HepG2 (cell line): ENCODE measurements at regions not wholly inside any gene's neighbourhood (a gene's known extent, or its start where the extent isn't known, plus 50 kb on each side); places are given as distances from the start of the nearest gene placed in this dataset.

Source experiments
- ATAC-seq: fragments of 200-7000 bp; cut with Tn5 transposase; 3 replicates; pipeline ENCODE4 v1.9.1; 2020; ENCODE audit warnings: mild to moderate bottlenecking, moderate library complexity
- BruUV-seq: library from RNA; stranded (reverse); fragments of 400-500 nt; replicated peaks from 2 replicates; lab custom pipeline; 2021; lab: Mats Ljungman, UMichigan
- CTCF ChIA-PET: fragments of 300-600 bp; formaldehyde crosslinking; extraction: SDS; loops from one replicate; lab custom pipeline; 2021; ENCODE audit warnings: low total read pairs, inconsistent platforms, low intra/inter-chr PET ratio; lab: Yijun Ruan, JAX
- POLR2A ChIA-PET: fragments of 350-600 bp; sonication (Branson Sonifier 250); formaldehyde crosslinking; loops from one replicate; lab custom pipeline; 2020; ENCODE audit warnings: antibody characterized with exemption, inconsistent platforms; lab: Yijun Ruan, JAX
- DNase-seq: peaks from one replicate; pipeline ENCODE4 v3.0.0-alpha.2; 2015; ENCODE audit warnings: low spot score
- FAIRE-seq: peaks from 3 replicates; lab custom pipeline; 2011; peaks lifted over from hg19 to GRCh38; lab: Jason Lieb, UNC
- H2AFZ ChIP-seq: one replicate; pipeline ENCODE4 v1.6.1; 2011; ENCODE audit warnings: low read length, inconsistent platforms
- H3K27ac ChIP-seq: fragments of 300-600 bp; 3 replicates; pipeline ENCODE4 v1.8.0; 2011; ENCODE audit warnings: mixed run types, mild to moderate bottlenecking, mixed read lengths, low read length, inconsistent platforms; ENCODE audit not compliant: insufficient read depth; ENCODE audit errors: extremely low read length
- H3K27me3 ChIP-seq, 2 experiments: fragments of 200-600 bp in 1 of 2; 2 replicates in 1 of 2; 3 replicates in 1 of 2; pipeline versions ENCODE4 v1.6.0 to v1.8.0; 2011; ENCODE audit warnings: low read length in 2 of 2, mild to moderate bottlenecking in 2 of 2, moderate library complexity in 2 of 2, inconsistent platforms in 1 of 2; ENCODE audit not compliant: insufficient read depth in 2 of 2, control insufficient read depth in 1 of 2
- H3K36me3 ChIP-seq, 2 experiments: fragments of 200-600 bp in 1 of 2; replicated peaks in 1 of 2; 2 replicates in 1 of 2; 3 replicates in 1 of 2; pipeline versions ENCODE4 v1.5.1 to v1.8.0; 2011; ENCODE audit warnings: low read length in 2 of 2, inconsistent platforms in 1 of 2; ENCODE audit not compliant: insufficient read depth in 2 of 2, control insufficient read depth in 1 of 2
- H3K4me1 ChIP-seq: 2 replicates; pipeline ENCODE4 v1.5.1; 2012; ENCODE audit warnings: low read length, inconsistent platforms; ENCODE audit not compliant: insufficient read depth
- H3K4me2 ChIP-seq: 2 replicates; pipeline ENCODE4 v1.6.0; 2011; ENCODE audit warnings: low read depth, low read length, inconsistent platforms
- H3K4me3 ChIP-seq, 3 experiments: fragments of 200-600 bp in 1 of 3; sonication (generic), shearing (Covaris generic) in 1 of 3; replicated peaks in 1 of 3; 2 replicates each; pipeline ENCODE4 v1.5.1; 2011 to 2016; ENCODE audit warnings: low read length in 3 of 3, inconsistent platforms in 2 of 3, low read depth in 2 of 3, mild to moderate bottlenecking in 2 of 3, control low read depth in 1 of 3, mixed read lengths in 1 of 3; ENCODE audit not compliant: insufficient read depth in 1 of 3
- H3K79me2 ChIP-seq: one replicate; pipeline ENCODE4 v1.6.1; 2011; ENCODE audit warnings: low read length, inconsistent platforms; ENCODE audit not compliant: insufficient read depth
- H3K9ac ChIP-seq: 2 replicates; pipeline ENCODE4 v1.6.0; 2011; ENCODE audit warnings: mild to moderate bottlenecking, low read depth, low read length, inconsistent platforms; ENCODE audit not compliant: insufficient read depth
- H3K9me3 ChIP-seq: 2 replicates; pipeline ENCODE4 v1.5.1; 2012; ENCODE audit warnings: mild to moderate bottlenecking, low read length
- H4K20me1 ChIP-seq: 2 replicates; pipeline ENCODE4 v1.6.0; 2011; ENCODE audit warnings: inconsistent platforms, mild to moderate bottlenecking, low read length, moderate library complexity; ENCODE audit not compliant: insufficient read depth
- ASH2L ChIP-seq: fragments of 300-600, 200-600 bp; sonication (generic); IDR thresholded peaks from 2 replicates; pipeline ENCODE4 v1.7.0; 2017; ENCODE audit warnings: low read depth, mild to moderate bottlenecking, moderate library complexity, mixed read lengths, low read length; ENCODE audit not compliant: insufficient read length
- CREB3 ChIP-seq: sonication (generic); formaldehyde crosslinking; IDR thresholded peaks from 2 replicates; pipeline ENCODE4 v1.5.0; 2020; ENCODE audit warnings: missing genetic modification reagents
- GABPB1 ChIP-seq: IDR thresholded peaks from 2 replicates; pipeline ENCODE4 v1.6.1; 2016; ENCODE audit warnings: mild to moderate bottlenecking, missing genetic modification reagents, moderate library complexity, missing compliant biosample characterization
- IRF2 ChIP-seq: IDR thresholded peaks from 2 replicates; pipeline ENCODE4 v1.6.1; 2018; ENCODE audit warnings: missing genetic modification reagents, missing compliant biosample characterization
- PCBP1 ChIP-seq: fragments of 200-400 bp; formaldehyde crosslinking; IDR thresholded peaks from 2 replicates; pipeline ENCODE4 v1.6.1; 2017; ENCODE audit warnings: mild to moderate bottlenecking, low read depth, low read length, borderline replicate concordance
- RFXANK ChIP-seq: IDR thresholded peaks from 2 replicates; pipeline ENCODE4 v1.6.1; 2016
- TERF1 ChIP-seq: sonication (generic); formaldehyde crosslinking; IDR thresholded peaks from 2 replicates; pipeline ENCODE4 v1.8.0; 2022; ENCODE audit warnings: mild to moderate bottlenecking, missing genetic modification reagents, moderate library complexity
- ZBTB21 ChIP-seq: sonication (generic); formaldehyde crosslinking; IDR thresholded peaks from 2 replicates; pipeline ENCODE4 v1.4.0; 2020; ENCODE audit warnings: missing genetic modification reagents
- ZNF33B ChIP-seq: sonication (generic); formaldehyde crosslinking; IDR thresholded peaks from 2 replicates; pipeline ENCODE4 v1.5.1; 2020; ENCODE audit warnings: mild to moderate bottlenecking, missing genetic modification reagents
- ZNF512 ChIP-seq: sonication (generic); formaldehyde crosslinking; IDR thresholded peaks from 2 replicates; pipeline ENCODE4 v1.4.0; 2020; ENCODE audit warnings: mild to moderate bottlenecking, missing genetic modification reagents
- ZNF7 ChIP-seq: IDR thresholded peaks from 2 replicates; pipeline ENCODE4 v1.6.1; 2016; ENCODE audit warnings: missing biosample characterization, missing genetic modification reagents
- ZNF703 ChIP-seq: sonication (generic); formaldehyde crosslinking; IDR thresholded peaks from 2 replicates; pipeline ENCODE4 v1.5.1; 2020; ENCODE audit warnings: missing genetic modification reagents, mild to moderate bottlenecking, moderate library complexity, borderline replicate concordance
- WGBS: methylation state at CpG from one replicate; pipeline ENCODE4 v1.1.6; 2017; ENCODE audit warnings: low lambda C conversion rate; 5-methylcytosine and 5-hydroxymethylcytosine counted together
- in situ Hi-C: cut with HindIII; loops from 2 replicates; pipeline ENCODE4 v1.10.0; 2017; ENCODE audit warnings: low pct_unique_long_range_greater_than_20kb; ENCODE audit not compliant: extremely low pct_ligation_motif_present
- intact Hi-C: fragments of 100-400 bp; cut with micrococcal nuclease; formaldehyde crosslinking; loops from one replicate; pipeline ENCODE4 v1.10.0; 2022; ENCODE audit not compliant: unreplicated experiment

- intact Hi-C loops, result no loop called here
- FAIRE-seq (no peak), ATAC-seq (no peak), DNase-seq (no peak)
- CTCF ChIA-PET, result no interaction called here
- Histone ChIP-seq H3K9ac (no peak overlapping the region), H3K27ac (no peak overlapping the region), H4K20me1 (no peaks in the 10 kb centered on the region), H3K36me3 (no peaks in the 10 kb centered on the region), H3K4me3 (no peak overlapping the region), H3K27me3 (no peaks in the 10 kb centered on the region), H3K4me1 (no peaks in the 10 kb centered on the region), H3K4me2 (no peak overlapping the region), H3K9me3 (peaks cover 82% of the 10 kb centered on the region), H2AFZ (no peak overlapping the region), H3K79me2 (no peaks in the 10 kb centered on the region)
- in situ Hi-C loops, result no loop called here
- 4% methylated on average over 1 of the region's 1 CpG for WGBS
- BruUV-seq, result no TSS peak
- POLR2A ChIA-PET, result no interaction called here
- TF ChIP-seq RFXANK (no peak), ZNF7 (CRISPR knock-in tag) (peak; percentile 55; the same call in 1 of the 2 replicates)
These were observed 318.8 kb downstream of the DNAH5 start for GRCh38 chr5:13625616-13626198.

GRCh38 chr5:13624283-13625074, 320.0 kb downstream of the DNAH5 start:
- no peak overlapping the region for H3K4me2 ChIP-seq
- in situ Hi-C loops, result no loop called here
- H3K4me3 ChIP-seq, result no peak overlapping the region
- no peaks in the 10 kb centered on the region for H3K36me3 ChIP-seq
- H3K79me2 ChIP-seq, result no peaks in the 10 kb centered on the region
- H2AFZ ChIP-seq, result no peak overlapping the region
- intact Hi-C loops, result no loop called here
- no peaks in the 10 kb centered on the region for H3K27me3 ChIP-seq
- DNase-seq (no peak), ATAC-seq (no peak), FAIRE-seq (no peak)
- no peaks in the 10 kb centered on the region for H4K20me1 ChIP-seq
- no peak overlapping the region for H3K27ac ChIP-seq
- CTCF ChIA-PET, result no interaction called here
- H3K9ac ChIP-seq, result no peak overlapping the region
- POLR2A ChIA-PET, result no interaction called here
- H3K9me3 ChIP-seq, result peaks cover 87% of the 10 kb centered on the region
- WGBS, result 18% methylated on average over 6 of the region's 6 CpGs
- BruUV-seq, result no TSS peak
- no peaks in the 10 kb centered on the region for H3K4me1 ChIP-seq
- TF ChIP-seq CREB3 (CRISPR knock-in tag), result no peak
- TF ChIP-seq ZNF512, result no peak
- TF ChIP-seq ZNF33B (CRISPR knock-in tag), result no peak
- no peak for TF ChIP-seq TERF1 (CRISPR knock-in tag)
- no peak for TF ChIP-seq IRF2 (CRISPR knock-in tag)
- no peak for TF ChIP-seq PCBP1
- TF ChIP-seq ZNF703 (CRISPR knock-in tag), result no peak
- TF ChIP-seq GABPB1 (CRISPR knock-in tag), result no peak
- TF ChIP-seq ZBTB21 (CRISPR knock-in tag), result no peak
- no peak for TF ChIP-seq ASH2L
